ENCODE measurements at regions not wholly inside any gene's neighbourhood (a gene's known extent, or its start where the extent isn't known, plus 50 kb on each side); places are given as distances from the start of the nearest gene placed in this dataset.

GRCh38 chr13:56697011-56697410 lies 443.7 kb upstream of the PRR20A start:
- Histone ChIP-seq H3K4me1 (no peaks in the 10 kb centered on the region), H3K4me3 (no peak overlapping the region), H3K27me3 (no peaks in the 10 kb centered on the region), H3K36me3 (no peaks in the 10 kb centered on the region), H3K27ac (replicated peaks in 1 of 4) (no peak overlapping the region), H3K9me3 (no peaks in the 10 kb centered on the region)
- no peak for TF ChIP-seq CTCF (IDR thresholded peaks at IDR 0.05)
- no peak for TF ChIP-seq POLR2AphosphoS5 (IDR thresholded peaks at IDR 0.05)
- no peak for TF ChIP-seq POLR2A (IDR thresholded peaks at IDR 0.05; ENCODE audit: low read depth)
- no peak for TF ChIP-seq EP300 (IDR thresholded peaks at IDR 0.05)
- no peak for DNase-seq (ENCODE audit: extremely low spot score)
- intact Hi-C loops (cut with DNase I), result no loop called here
- WGBS, result 28% methylated on average over 3 of the region's 3 CpGs

- DNase-seq (ENCODE audit: extremely low spot score), result no peak
- Histone ChIP-seq H3K4me1 (no peaks in the 10 kb centered on the region), H3K4me3 (no peak overlapping the region), H3K9me3 (no peaks in the 10 kb centered on the region), H3K27me3 (no peaks in the 10 kb centered on the region), H3K27ac (replicated peaks in 1 of 4) (no peak overlapping the region), H3K36me3 (no peaks in the 10 kb centered on the region)
- 88% methylated on average over 4 of the region's 4 CpGs for WGBS
- intact Hi-C loops (cut with DNase I), result no loop called here
- TF ChIP-seq CTCF (IDR thresholded peaks at IDR 0.05), result no peak
- TF ChIP-seq POLR2A (IDR thresholded peaks at IDR 0.05; ENCODE audit: low read depth), result no peak
- no peak for TF ChIP-seq EP300 (IDR thresholded peaks at IDR 0.05)
- TF ChIP-seq POLR2AphosphoS5 (IDR thresholded peaks at IDR 0.05), result no peak
Observed at GRCh38 chr13:56700324-56700723, 440.4 kb upstream of the PRR20A start.

GRCh38 chr13:56706485-56706884 lies 434.2 kb upstream of the PRR20A start:
- TF ChIP-seq POLR2AphosphoS5 (IDR thresholded peaks at IDR 0.05), result no peak
- no peak for TF ChIP-seq EP300 (IDR thresholded peaks at IDR 0.05)
- no peak for TF ChIP-seq POLR2A (IDR thresholded peaks at IDR 0.05; ENCODE audit: low read depth)
- no peak for TF ChIP-seq CTCF (IDR thresholded peaks at IDR 0.05)
- intact Hi-C loops (cut with DNase I), result no loop called here
- no peak overlapping the region for H3K4me3 ChIP-seq
- WGBS, result 53% methylated on average over 2 of the region's 2 CpGs
- no peak overlapping the region for H3K27ac ChIP-seq (replicated peaks in 1 of 4)
- no peaks in the 10 kb centered on the region for H3K4me1 ChIP-seq
- H3K36me3 ChIP-seq, result no peaks in the 10 kb centered on the region
- no peak for DNase-seq (ENCODE audit: extremely low spot score)
- H3K27me3 ChIP-seq, result no peaks in the 10 kb centered on the region
- no peaks in the 10 kb centered on the region for H3K9me3 ChIP-seq

- H3K4me1 ChIP-seq, result no peaks in the 10 kb centered on the region
- no peak for DNase-seq (ENCODE audit: extremely low spot score)
- no peak for TF ChIP-seq CTCF (IDR thresholded peaks at IDR 0.05)
- no peak for TF ChIP-seq POLR2AphosphoS5 (IDR thresholded peaks at IDR 0.05)
- TF ChIP-seq EP300 (IDR thresholded peaks at IDR 0.05), result no peak
- no peak for TF ChIP-seq POLR2A (IDR thresholded peaks at IDR 0.05; ENCODE audit: low read depth)
- H3K27ac ChIP-seq (replicated peaks in 1 of 4), result no peak overlapping the region
- H3K27me3 ChIP-seq, result no peaks in the 10 kb centered on the region
- H3K36me3 ChIP-seq, result no peaks in the 10 kb centered on the region
- WGBS, result 93% methylated on average over 2 of the region's 2 CpGs
- intact Hi-C loops (cut with DNase I), result no loop called here
- H3K4me3 ChIP-seq, result no peak overlapping the region
- H3K9me3 ChIP-seq, result no peaks in the 10 kb centered on the region
Observed at GRCh38 chr13:56713656-56714055, 427.1 kb upstream of the PRR20A start.

- no peak for DNase-seq (ENCODE audit: extremely low spot score)
- Histone ChIP-seq H3K27me3 (no peaks in the 10 kb centered on the region), H3K27ac (replicated peaks in 1 of 4) (no peak overlapping the region), H3K36me3 (no peaks in the 10 kb centered on the region), H3K4me1 (no peaks in the 10 kb centered on the region), H3K9me3 (no peaks in the 10 kb centered on the region), H3K4me3 (no peak overlapping the region)
- intact Hi-C loops (cut with DNase I), result no loop called here
- no peak for TF ChIP-seq CTCF (IDR thresholded peaks at IDR 0.05)
- no peak for TF ChIP-seq POLR2AphosphoS5 (IDR thresholded peaks at IDR 0.05)
- TF ChIP-seq EP300 (IDR thresholded peaks at IDR 0.05), result no peak
- no peak for TF ChIP-seq POLR2A (IDR thresholded peaks at IDR 0.05; ENCODE audit: low read depth)
- 73% methylated on average over 1 of the region's 1 CpG for WGBS
Observed at GRCh38 chr13:56718791-56719190, 421.9 kb upstream of the PRR20A start.

Data from esophagus muscularis mucosa (tissue), 4 donors.